H1 (cell line): ENCODE measurements at regions not wholly inside any gene's neighbourhood (a gene's known extent, or its start where the extent isn't known, plus 50 kb on each side); places are given as distances from the start of the nearest gene placed in this dataset.

ENCODE experiments used
- EP300 ChIP-seq, 2 experiments: IDR thresholded peaks; 1 replicate in 1 of 2; 2 replicates in 1 of 2; pipeline ENCODE4 v1.6.1; 2011 to 2012; ENCODE audit warnings: low read depth in 2 of 2, low read length in 2 of 2, mild to moderate bottlenecking in 2 of 2, borderline replicate concordance in 1 of 2, inconsistent platforms in 1 of 2, moderate library complexity in 1 of 2
- EZH2 ChIP-seq: fragments of 200-600 bp; sonication (generic); IDR thresholded peaks from 2 replicates; pipeline ENCODE4 v1.7.1; 2012; ENCODE audit warnings: low read depth, mild to moderate bottlenecking, moderate library complexity, low read length, inconsistent platforms; ENCODE audit not compliant: severe bottlenecking
- HDAC2 ChIP-seq, 2 experiments: fragments of 300-600 bp in 1 of 2; sonication (generic) in 1 of 2; IDR thresholded peaks; 2 replicates each; pipeline ENCODE4 v1.6.1; 2011 to 2012; ENCODE audit warnings: low read depth in 2 of 2, low read length in 2 of 2, mild to moderate bottlenecking in 2 of 2, moderate library complexity in 2 of 2, borderline replicate concordance in 1 of 2, inconsistent platforms in 1 of 2
- HDAC6 ChIP-seq: IDR thresholded peaks from one replicate; pipeline ENCODE4 v1.7.1; 2012; ENCODE audit warnings: low read depth, mild to moderate bottlenecking, inconsistent platforms, low read length, moderate library complexity
- POLR2AphosphoS5 ChIP-seq: IDR thresholded peaks from 2 replicates; pipeline ENCODE4 v1.6.1; 2011; ENCODE audit warnings: low read depth, low read length
- RAD21 ChIP-seq, 2 experiments: IDR thresholded peaks in 1 of 2; conservative IDR thresholded peaks in 1 of 2; 2 replicates each; pipeline ENCODE4 v1.6.1; 2011; ENCODE audit warnings: low read depth in 2 of 2, low read length in 2 of 2, improper control_type of control experiment in 1 of 2, inconsistent platforms in 1 of 2, mild to moderate bottlenecking in 1 of 2, moderate library complexity in 1 of 2
- RFX5 ChIP-seq: IDR thresholded peaks from 2 replicates; pipeline ENCODE4 v1.6.1; 2011; ENCODE audit warnings: low read depth, low read length, improper control_type of control experiment, borderline replicate concordance
- TAF1 ChIP-seq: IDR thresholded peaks from 2 replicates; pipeline ENCODE4 v1.6.1; 2011; ENCODE audit warnings: mild to moderate bottlenecking, low read depth, low read length
- TBP ChIP-seq: IDR thresholded peaks from 2 replicates; pipeline ENCODE4 v1.6.1; 2011; ENCODE audit warnings: low read depth, low read length, improper control_type of control experiment
- YY1 ChIP-seq: IDR thresholded peaks from 2 replicates; pipeline ENCODE4 v1.6.1; 2011; ENCODE audit warnings: low read depth, mild to moderate bottlenecking, low read length
- TF ChIP-seq, protein P1 (sequence below), 3 experiments: IDR thresholded peaks; 1 replicate in 2 of 3; 2 replicates in 1 of 3; pipeline versions ENCODE4 v1.5.1 to v1.6.1; 2011; ENCODE audit warnings: low read length in 3 of 3, mild to moderate bottlenecking in 3 of 3, inconsistent platforms in 2 of 3, low read depth in 1 of 3, moderate library complexity in 1 of 3; ENCODE audit not compliant: insufficient read depth in 1 of 3; ENCODE audit errors: control extremely low read depth in 1 of 3
- TF ChIP-seq, protein P2 (sequence below): IDR thresholded peaks from 2 replicates; pipeline ENCODE4 v1.6.1; 2011; ENCODE audit warnings: low read length, improper control_type of control experiment

DNA sequence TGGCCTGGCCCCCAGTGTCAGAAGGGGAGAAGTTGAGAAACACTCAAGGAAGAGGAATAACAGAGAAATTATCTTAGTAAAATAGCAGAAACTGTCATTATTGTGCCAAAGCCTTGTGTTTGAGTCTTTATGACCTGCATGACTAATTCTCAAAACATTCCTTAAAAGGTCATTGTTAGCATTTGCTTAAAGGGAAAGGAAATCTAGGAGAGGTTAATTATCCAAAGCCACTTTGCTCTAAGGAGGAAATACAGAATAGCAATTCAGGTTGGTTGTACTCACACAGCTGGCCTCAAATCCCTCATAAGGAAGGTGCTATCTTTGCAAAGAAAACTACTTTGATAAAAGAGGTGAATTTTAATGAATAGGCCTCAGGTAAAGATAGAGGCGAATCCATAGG lies 516.7 kb downstream of the CBLN4 start:
- no peak for TF ChIP-seq TBP
- TF ChIP-seq, protein P1, sequence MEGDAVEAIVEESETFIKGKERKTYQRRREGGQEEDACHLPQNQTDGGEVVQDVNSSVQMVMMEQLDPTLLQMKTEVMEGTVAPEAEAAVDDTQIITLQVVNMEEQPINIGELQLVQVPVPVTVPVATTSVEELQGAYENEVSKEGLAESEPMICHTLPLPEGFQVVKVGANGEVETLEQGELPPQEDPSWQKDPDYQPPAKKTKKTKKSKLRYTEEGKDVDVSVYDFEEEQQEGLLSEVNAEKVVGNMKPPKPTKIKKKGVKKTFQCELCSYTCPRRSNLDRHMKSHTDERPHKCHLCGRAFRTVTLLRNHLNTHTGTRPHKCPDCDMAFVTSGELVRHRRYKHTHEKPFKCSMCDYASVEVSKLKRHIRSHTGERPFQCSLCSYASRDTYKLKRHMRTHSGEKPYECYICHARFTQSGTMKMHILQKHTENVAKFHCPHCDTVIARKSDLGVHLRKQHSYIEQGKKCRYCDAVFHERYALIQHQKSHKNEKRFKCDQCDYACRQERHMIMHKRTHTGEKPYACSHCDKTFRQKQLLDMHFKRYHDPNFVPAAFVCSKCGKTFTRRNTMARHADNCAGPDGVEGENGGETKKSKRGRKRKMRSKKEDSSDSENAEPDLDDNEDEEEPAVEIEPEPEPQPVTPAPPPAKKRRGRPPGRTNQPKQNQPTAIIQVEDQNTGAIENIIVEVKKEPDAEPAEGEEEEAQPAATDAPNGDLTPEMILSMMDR (IDR thresholded peaks at IDR 0.05; ENCODE audit: control extremely low read depth in 1 of 3, insufficient read depth in 1 of 3, low read depth in 1 of 3, low read length in 3 of 3): no peak
- TF ChIP-seq HDAC2 (IDR thresholded peaks at IDR 0.05; ENCODE audit: borderline replicate concordance in 1 of 2, low read depth in 2 of 2, low read length in 2 of 2): no peak
- TF ChIP-seq RAD21 (IDR thresholded peaks at IDR 0.05 in 1 of 2, conservative IDR thresholded peaks at IDR 0.05 in 1 of 2; ENCODE audit: low read depth in 2 of 2, low read length in 2 of 2): no peak
- no peak for TF ChIP-seq YY1
- no peak for TF ChIP-seq TAF1
- no peak for TF ChIP-seq EP300 (IDR thresholded peaks at IDR 0.05; ENCODE audit: borderline replicate concordance in 1 of 2, low read depth in 2 of 2, low read length in 2 of 2)
- no peak for TF ChIP-seq POLR2AphosphoS5
- TF ChIP-seq EZH2: no peak
- no peak for TF ChIP-seq HDAC6
- TF ChIP-seq, protein P2, sequence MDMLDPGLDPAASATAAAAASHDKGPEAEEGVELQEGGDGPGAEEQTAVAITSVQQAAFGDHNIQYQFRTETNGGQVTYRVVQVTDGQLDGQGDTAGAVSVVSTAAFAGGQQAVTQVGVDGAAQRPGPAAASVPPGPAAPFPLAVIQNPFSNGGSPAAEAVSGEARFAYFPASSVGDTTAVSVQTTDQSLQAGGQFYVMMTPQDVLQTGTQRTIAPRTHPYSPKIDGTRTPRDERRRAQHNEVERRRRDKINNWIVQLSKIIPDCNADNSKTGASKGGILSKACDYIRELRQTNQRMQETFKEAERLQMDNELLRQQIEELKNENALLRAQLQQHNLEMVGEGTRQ: no peak
- no peak for TF ChIP-seq RFX5
